Thyroid gland (tissue), 4 donors: ENCODE measurements at regions not wholly inside any gene's neighbourhood (a gene's known extent, or its start where the extent isn't known, plus 50 kb on each side); places are given as distances from the start of the nearest gene placed in this dataset.

Experiments
- CTCF ChIP-seq, 6 experiments: fragments of 200-600 bp in 3 of 6; fragments of 450-650 bp in 3 of 6; sonication (generic) in 3 of 6; IDR thresholded peaks; one replicate each; pipeline ENCODE4 v1.5.1; 2016 to 2019; ENCODE audit warnings: antibody characterized with exemption in 6 of 6, mild to moderate bottlenecking in 2 of 6, inconsistent platforms in 1 of 6, moderate library complexity in 1 of 6
- POLR2A ChIP-seq, 2 donors: fragments of 450-650 bp; IDR thresholded peaks; one replicate each; pipeline ENCODE4 v1.6.1; 2017; ENCODE audit warnings: antibody characterized with exemption in 2 of 2, mild to moderate bottlenecking in 2 of 2, moderate library complexity in 1 of 2

GRCh38 chr4:35238793-35239192 is 1005.5 kb downstream of the ARAP2 start:
- no peak for TF ChIP-seq CTCF (IDR thresholded peaks at IDR 0.05)
- TF ChIP-seq POLR2A (IDR thresholded peaks at IDR 0.05), result no peak
